IMR-90 (cell line): ENCODE measurements at regions not wholly inside any gene's neighbourhood (a gene's known extent, or its start where the extent isn't known, plus 50 kb on each side); places are given as distances from the start of the nearest gene placed in this dataset.

Source experiments
- BHLHE40 ChIP-seq: fragments of 150-350 bp; IDR thresholded peaks from 2 replicates; pipeline ENCODE4 v1.6.1; 2016; ENCODE audit warnings: mild to moderate bottlenecking, low read depth, low read length
- CTCF ChIP-seq: conservative IDR thresholded peaks from 2 replicates; pipeline ENCODE4 v1.5.1; 2012; ENCODE audit warnings: mild to moderate bottlenecking, low read depth, low read length, improper control_type of control experiment
- FOS ChIP-seq: fragments of 150-350 bp; IDR thresholded peaks from 2 replicates; pipeline ENCODE4 v1.6.1; 2016; ENCODE audit warnings: low read depth, low read length
- MAZ ChIP-seq: IDR thresholded peaks from 2 replicates; pipeline ENCODE4 v1.6.1; 2012; ENCODE audit warnings: low read depth, mild to moderate bottlenecking, low read length, improper control_type of control experiment, moderate library complexity, borderline replicate concordance
- MXI1 ChIP-seq: IDR thresholded peaks from 2 replicates; pipeline ENCODE4 v1.6.1; 2012; ENCODE audit warnings: low read depth, mild to moderate bottlenecking, low read length, moderate library complexity, borderline replicate concordance
- NFE2L2 ChIP-seq: fragments of 150-350 bp; IDR thresholded peaks from 2 replicates; pipeline ENCODE4 v1.6.1; 2016; ENCODE audit warnings: low read depth, mild to moderate bottlenecking, low read length
- POLR2A ChIP-seq: IDR thresholded peaks from 2 replicates; pipeline ENCODE4 v1.6.1; 2012; ENCODE audit warnings: mild to moderate bottlenecking, low read depth, low read length
- RCOR1 ChIP-seq: IDR thresholded peaks from 2 replicates; pipeline ENCODE4 v1.6.1; 2012; ENCODE audit warnings: mild to moderate bottlenecking, low read length, improper control_type of control experiment; ENCODE audit not compliant: insufficient replicate concordance
- SMC3 ChIP-seq: fragments of 150-350 bp; IDR thresholded peaks from 2 replicates; pipeline ENCODE4 v1.6.1; 2016; ENCODE audit warnings: low read depth, mild to moderate bottlenecking, antibody characterized with exemption, low read length, moderate library complexity
- USF2 ChIP-seq: fragments of 150-350 bp; IDR thresholded peaks from 2 replicates; pipeline ENCODE4 v1.6.1; 2017; ENCODE audit warnings: mild to moderate bottlenecking, antibody characterized with exemption, low read length, low read depth

DNA sequence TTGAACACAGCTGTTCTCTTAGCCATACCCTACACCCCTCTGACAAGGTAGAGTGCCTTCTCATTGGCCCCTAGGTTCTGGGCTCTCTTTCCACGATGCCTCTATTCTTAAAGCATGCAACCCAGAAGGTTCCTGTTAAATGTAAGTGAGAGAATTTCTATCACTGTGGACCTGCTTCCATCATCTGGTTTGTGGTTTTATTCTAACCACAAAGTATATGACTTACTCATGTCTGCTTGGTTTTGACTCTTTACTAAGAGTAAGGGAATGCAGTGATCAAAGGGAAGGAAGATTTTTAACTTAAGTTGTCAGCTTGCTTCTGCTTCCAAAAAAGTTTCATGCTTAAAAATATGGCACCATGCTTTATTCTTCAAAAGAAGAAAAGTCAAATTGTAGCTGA lies 80.2 kb downstream of the ANKEF1 start:
- TF ChIP-seq USF2 = no peak
- TF ChIP-seq CTCF = no peak
- no peak for TF ChIP-seq POLR2A
- no peak for TF ChIP-seq FOS
- no peak for TF ChIP-seq MXI1
- no peak for TF ChIP-seq SMC3
- no peak for TF ChIP-seq BHLHE40
- TF ChIP-seq NFE2L2 = no peak
- TF ChIP-seq RCOR1 = no peak
- no peak for TF ChIP-seq MAZ
